HK-2 (cell line): ENCODE measurements at regions not wholly inside any gene's neighbourhood (a gene's known extent, or its start where the extent isn't known, plus 50 kb on each side); places are given as distances from the start of the nearest gene placed in this dataset.
"Not testable (repeated sequence)": the region's sequence is repeated elsewhere in the genome, so short reads cannot be mapped to it uniquely, and the experiment has no call there.

Experiments used
- DNase-seq: peaks from one replicate; pipeline ENCODE4 v3.0.0-alpha.2; 2018; ENCODE audit not compliant: unreplicated experiment

- no peak for DNase-seq
These were observed 78.0 kb upstream of the LHFPL2 start for GRCh38 chr5:78726571-78726970.

GRCh38 chr5:78726003-78726402 is 77.4 kb upstream of the LHFPL2 start:
- DNase-seq: no peak

GRCh38 chr5:78724061-78724460 is 75.5 kb upstream of the LHFPL2 start:
- no peak for DNase-seq

- DNase-seq: no peak
These were observed 72.4 kb upstream of the LHFPL2 start for GRCh38 chr5:78720997-78721396.

- DNase-seq: no peak
These were observed 71.8 kb upstream of the LHFPL2 start for GRCh38 chr5:78720227-78720985.

GRCh38 chr5:78719504-78720219 is 71.1 kb upstream of the LHFPL2 start:
- DNase-seq: no peak

- no peak for DNase-seq
These were observed 70.3 kb upstream of the LHFPL2 start for GRCh38 chr5:78718824-78719223.

- peak; percentile 10 for DNase-seq
These were observed 69.4 kb upstream of the LHFPL2 start for GRCh38 chr5:78717674-78718584.

GRCh38 chr5:78716206-78716605 is 67.6 kb upstream of the LHFPL2 start:
- no peak for DNase-seq

- DNase-seq: not testable (repeated sequence)
These were observed 66.8 kb upstream of the LHFPL2 start for GRCh38 chr5:78715351-78715750.

GRCh38 chr5:78711670-78712069 is 63.1 kb upstream of the LHFPL2 start:
- DNase-seq: not testable (repeated sequence)

- DNase-seq: not testable (repeated sequence)
These were observed 61.3 kb upstream of the LHFPL2 start for GRCh38 chr5:78709729-78710430.

GRCh38 chr5:78706825-78707224 is 58.3 kb upstream of the LHFPL2 start:
- DNase-seq: no peak

- no peak for DNase-seq
These were observed 57.8 kb upstream of the LHFPL2 start for GRCh38 chr5:78706381-78706780.

- DNase-seq: no peak
These were observed 57.3 kb upstream of the LHFPL2 start for GRCh38 chr5:78705826-78706225.

- DNase-seq: no peak
These were observed 53.3 kb upstream of the LHFPL2 start for GRCh38 chr5:78701795-78702410.

GRCh38 chr5:78699552-78700153 is 51.1 kb upstream of the LHFPL2 start:
- DNase-seq: peak; percentile 41

GRCh38 chr5:78698191-78698791 is 49.7 kb upstream of the LHFPL2 start:
- DNase-seq: no peak
